Thyroid gland (tissue), 4 donors: ENCODE measurements at regions not wholly inside any gene's neighbourhood (a gene's known extent, or its start where the extent isn't known, plus 50 kb on each side); places are given as distances from the start of the nearest gene placed in this dataset.
A peak's percentile ranks its signal among the peaks of the same experiment; 100 is the strongest.

Source experiments
- DNase-seq, 2 donors: peaks; one replicate each; pipeline ENCODE4 v3.0.0-alpha.2; 2019
- H3K27ac ChIP-seq, 3 donors: fragments of 200-600 bp; sonication (generic); 1 replicate in 2 of 3; 2 replicates in 1 of 3; pipeline ENCODE4 v1.5.1; 2016 to 2019; ENCODE audit warnings: mild to moderate bottlenecking in 1 of 3, moderate library complexity in 1 of 3
- H3K27me3 ChIP-seq: fragments of 200-600 bp; sonication (generic); one replicate; pipeline ENCODE4 v1.5.1; 2019
- H3K36me3 ChIP-seq, 2 donors: fragments of 200-600 bp; sonication (generic); one replicate each; pipeline ENCODE4 v1.5.1; 2016 to 2019
- H3K4me1 ChIP-seq, 2 donors: fragments of 200-600 bp; sonication (generic); one replicate each; pipeline ENCODE4 v1.5.1; 2017 to 2019
- H3K4me3 ChIP-seq, 3 donors: fragments of 200-600 bp; sonication (generic); replicated peaks in 1 of 3; 1 replicate in 2 of 3; 2 replicates in 1 of 3; pipeline ENCODE4 v1.5.1; 2016; ENCODE audit warnings: mild to moderate bottlenecking in 1 of 3
- H3K9me3 ChIP-seq: fragments of 200-600 bp; sonication (generic); one replicate; pipeline ENCODE4 v1.5.1; 2017
- CTCF ChIP-seq, 6 experiments: fragments of 200-600 bp in 3 of 6; fragments of 450-650 bp in 3 of 6; sonication (generic) in 3 of 6; IDR thresholded peaks; one replicate each; pipeline ENCODE4 v1.5.1; 2016 to 2019; ENCODE audit warnings: antibody characterized with exemption in 6 of 6, mild to moderate bottlenecking in 2 of 6, inconsistent platforms in 1 of 6, moderate library complexity in 1 of 6
- POLR2A ChIP-seq, 2 donors: fragments of 450-650 bp; IDR thresholded peaks; one replicate each; pipeline ENCODE4 v1.6.1; 2017; ENCODE audit warnings: antibody characterized with exemption in 2 of 2, mild to moderate bottlenecking in 2 of 2, moderate library complexity in 1 of 2
- WGBS, 2 donors: methylation state at CpG; one replicate each; pipeline ENCODE4 v1.1.5; 2017; 5-methylcytosine and 5-hydroxymethylcytosine counted together
- intact Hi-C: fragments of 100-400 bp; cut with DNase I; formaldehyde crosslinking; loops from one replicate; pipeline ENCODE4 v1.15.1; 2023

- no peak for TF ChIP-seq POLR2A (IDR thresholded peaks at IDR 0.05)
- TF ChIP-seq CTCF (IDR thresholded peaks at IDR 0.05) = no peak
- WGBS, 2 donors = 94 to 95% methylated on average over 1 of the region's 1 CpG
- H3K9me3 ChIP-seq = no peaks in the 10 kb centered on the region
- no peaks in the 10 kb centered on the region for H3K27me3 ChIP-seq
- intact Hi-C loops = no loop called here
- H3K27ac ChIP-seq = peak overlapping the region in 1 of 3 donors; percentile 86
- H3K4me1 ChIP-seq = peaks cover 29 to 33% of the 10 kb centered on the region in 2 donors
- no peaks in the 10 kb centered on the region for H3K36me3 ChIP-seq
- no peak for DNase-seq
- no peak overlapping the region for H3K4me3 ChIP-seq
These were observed 493.1 kb downstream of the REEP3 start for GRCh38 chr10:64014281-64014680.

- intact Hi-C loops = no loop called here
- no peaks in the 10 kb centered on the region for H3K4me1 ChIP-seq
- no peak for TF ChIP-seq CTCF (IDR thresholded peaks at IDR 0.05)
- TF ChIP-seq POLR2A (IDR thresholded peaks at IDR 0.05) = no peak
- no peaks in the 10 kb centered on the region for H3K36me3 ChIP-seq
- no peak for DNase-seq
- WGBS, 2 donors = 66 to 81% methylated on average over 4 of the region's 4 CpGs
- H3K4me3 ChIP-seq = no peak overlapping the region
- no peaks in the 10 kb centered on the region for H3K27me3 ChIP-seq
- no peak overlapping the region for H3K27ac ChIP-seq
- H3K9me3 ChIP-seq = no peaks in the 10 kb centered on the region
These were observed 502.8 kb downstream of the REEP3 start for GRCh38 chr10:64023926-64024470.

GRCh38 chr10:64033711-64034110, 512.5 kb downstream of the REEP3 start:
- no peaks in the 10 kb centered on the region for H3K9me3 ChIP-seq
- no peaks in the 10 kb centered on the region for H3K36me3 ChIP-seq
- H3K4me3 ChIP-seq = no peak overlapping the region
- TF ChIP-seq POLR2A (IDR thresholded peaks at IDR 0.05) = no peak
- TF ChIP-seq CTCF (IDR thresholded peaks at IDR 0.05) = no peak
- DNase-seq = no peak
- no peaks in the 10 kb centered on the region for H3K27me3 ChIP-seq
- H3K27ac ChIP-seq = no peak overlapping the region
- intact Hi-C loops = no loop called here
- 82 to 85% methylated on average over 3 of the region's 3 CpGs for WGBS, 2 donors
- peaks cover 13 to 22% of the 10 kb centered on the region in 2 donors for H3K4me1 ChIP-seq

- no peaks in the 10 kb centered on the region for H3K27me3 ChIP-seq
- intact Hi-C loops = no loop called here
- H3K36me3 ChIP-seq = no peaks in the 10 kb centered on the region
- peak; percentile 15 to 25 for DNase-seq
- peaks cover 21 to 35% of the 10 kb centered on the region in 2 donors for H3K4me1 ChIP-seq
- TF ChIP-seq POLR2A (IDR thresholded peaks at IDR 0.05) (no peak), CTCF (IDR thresholded peaks at IDR 0.05) (no peak)
- no peak overlapping the region for H3K4me3 ChIP-seq
- peak overlapping the region in 1 of 3 donors; percentile 21 for H3K27ac ChIP-seq
- no peaks in the 10 kb centered on the region for H3K9me3 ChIP-seq
- 31 to 32% methylated on average over 10 of the region's 10 CpGs for WGBS, 2 donors
These were observed 515.2 kb downstream of the REEP3 start for GRCh38 chr10:64036321-64036930.

- DNase-seq = no peak
- 76 to 86% methylated on average over 9 of the region's 9 CpGs for WGBS, 2 donors
- no peak for TF ChIP-seq POLR2A (IDR thresholded peaks at IDR 0.05)
- Histone ChIP-seq H3K27me3 (no peaks in the 10 kb centered on the region), H3K36me3 (no peaks in the 10 kb centered on the region), H3K27ac (peak overlapping the region in 1 of 3 donors; percentile 21), H3K9me3 (no peaks in the 10 kb centered on the region), H3K4me3 (no peak overlapping the region), H3K4me1 (peaks cover 21 to 41% of the 10 kb centered on the region in 2 donors)
- intact Hi-C loops = no loop called here
These were observed 516.0 kb downstream of the REEP3 start for GRCh38 chr10:64037071-64037661.
